ENCODE measurements at regions not wholly inside any gene's neighbourhood (a gene's known extent, or its start where the extent isn't known, plus 50 kb on each side); places are given as distances from the start of the nearest gene placed in this dataset.
A peak's percentile ranks its signal among the peaks of the same experiment; 100 is the strongest.

DNA sequence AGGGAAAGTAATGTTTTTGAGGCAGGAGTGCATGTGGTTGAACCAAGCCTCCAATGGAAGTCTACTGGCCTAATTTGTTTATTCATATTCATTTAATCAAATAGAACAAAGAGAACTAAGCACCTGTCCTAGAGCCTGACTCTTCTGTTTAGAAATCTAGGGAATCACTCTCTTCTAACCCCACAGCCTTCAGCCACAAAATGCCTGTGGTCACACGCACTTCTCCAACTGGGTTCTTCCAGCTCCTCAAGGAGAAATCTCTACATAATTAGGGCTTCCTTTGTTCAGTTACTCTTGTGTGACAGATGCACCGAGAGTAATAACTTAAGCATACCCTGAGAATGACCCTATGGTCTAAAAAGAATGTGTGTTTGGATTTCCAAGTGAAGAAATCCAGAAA is 133.7 kb upstream of the NAMPT start:
- TF ChIP-seq POLR2A (IDR thresholded peaks at IDR 0.05): no peak
- TF ChIP-seq, protein P1, sequence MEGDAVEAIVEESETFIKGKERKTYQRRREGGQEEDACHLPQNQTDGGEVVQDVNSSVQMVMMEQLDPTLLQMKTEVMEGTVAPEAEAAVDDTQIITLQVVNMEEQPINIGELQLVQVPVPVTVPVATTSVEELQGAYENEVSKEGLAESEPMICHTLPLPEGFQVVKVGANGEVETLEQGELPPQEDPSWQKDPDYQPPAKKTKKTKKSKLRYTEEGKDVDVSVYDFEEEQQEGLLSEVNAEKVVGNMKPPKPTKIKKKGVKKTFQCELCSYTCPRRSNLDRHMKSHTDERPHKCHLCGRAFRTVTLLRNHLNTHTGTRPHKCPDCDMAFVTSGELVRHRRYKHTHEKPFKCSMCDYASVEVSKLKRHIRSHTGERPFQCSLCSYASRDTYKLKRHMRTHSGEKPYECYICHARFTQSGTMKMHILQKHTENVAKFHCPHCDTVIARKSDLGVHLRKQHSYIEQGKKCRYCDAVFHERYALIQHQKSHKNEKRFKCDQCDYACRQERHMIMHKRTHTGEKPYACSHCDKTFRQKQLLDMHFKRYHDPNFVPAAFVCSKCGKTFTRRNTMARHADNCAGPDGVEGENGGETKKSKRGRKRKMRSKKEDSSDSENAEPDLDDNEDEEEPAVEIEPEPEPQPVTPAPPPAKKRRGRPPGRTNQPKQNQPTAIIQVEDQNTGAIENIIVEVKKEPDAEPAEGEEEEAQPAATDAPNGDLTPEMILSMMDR (IDR thresholded peaks at IDR 0.05): no peak
- no peak overlapping the region for H3K4me3 ChIP-seq
- intact Hi-C loops (cut with DNase I): loop anchor here (10.0 kb wide), 1 partner anchor 126 kb away; no protein-coding TSS in a partner anchor
- DNase-seq: no peak
- peak overlapping the region; percentile 61 to 86 (median 75) for H3K27ac ChIP-seq
- H3K36me3 ChIP-seq: no peaks in the 10 kb centered on the region
- no peaks in the 10 kb centered on the region for H3K27me3 ChIP-seq
- H3K4me1 ChIP-seq: peaks cover 16 to 65% (median 53%) of the 10 kb centered on the region in 3 donors
- WGBS, 2 donors: 53 to 58% methylated on average over 2 of the region's 2 CpGs
- peaks cover 0 to 15% (median 0%) of the 10 kb centered on the region in 3 donors for H3K9me3 ChIP-seq

DNA sequence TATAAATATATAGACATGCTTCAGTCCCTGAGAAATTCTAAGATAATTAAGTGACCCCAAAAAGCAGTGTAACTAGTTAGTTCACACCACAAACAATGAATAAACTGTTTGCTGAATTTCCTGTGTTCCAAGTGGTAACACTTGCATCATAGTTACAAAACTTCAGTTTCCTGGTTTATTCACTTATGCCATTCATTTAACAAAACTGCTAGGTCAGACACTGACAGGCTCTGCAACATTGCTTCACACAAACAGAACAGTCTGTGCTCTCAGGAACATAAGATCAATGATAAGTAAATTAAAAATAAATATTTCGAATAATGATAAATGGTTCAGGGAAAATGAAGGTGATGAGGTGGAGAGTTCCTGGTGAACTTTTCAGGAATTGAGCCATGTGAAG is 133.3 kb upstream of the NAMPT start:
- peaks cover 16 to 64% (median 53%) of the 10 kb centered on the region in 3 donors for H3K4me1 ChIP-seq
- H3K27ac ChIP-seq: peak overlapping the region; percentile 61 to 86 (median 76)

DNA sequence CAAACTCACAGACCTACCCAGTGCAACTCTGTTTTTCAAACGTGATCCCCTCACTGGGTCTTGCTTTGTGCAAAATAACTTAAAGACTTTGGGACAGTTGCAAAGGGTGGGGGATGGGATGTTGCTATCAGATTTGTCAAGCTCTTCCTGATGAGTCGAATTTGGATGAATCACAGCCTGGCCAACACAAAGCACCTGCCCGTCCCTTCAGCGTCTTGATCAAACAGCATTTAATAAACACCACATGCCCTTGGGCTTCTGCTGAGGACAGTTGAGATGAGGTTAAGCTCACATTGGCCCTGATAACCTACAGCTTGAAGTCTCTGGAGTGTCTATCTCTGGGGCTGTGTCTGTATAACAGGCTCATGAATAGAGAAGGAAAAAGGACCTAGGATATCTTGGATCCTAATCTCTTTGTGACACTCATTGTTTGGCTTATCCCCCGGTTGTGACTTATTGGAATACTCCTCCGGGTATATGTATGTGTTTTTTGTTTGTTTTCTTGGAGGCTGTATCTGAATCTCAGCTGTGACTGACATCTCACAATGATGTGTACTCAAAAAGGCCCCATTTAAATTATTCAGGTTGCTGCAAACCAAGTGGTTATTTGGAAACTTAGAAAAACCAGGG is 132.6 kb upstream of the NAMPT start:
- intact Hi-C loops (cut with DNase I): loop anchor here (10.0 kb wide), 1 partner anchor 127 kb away; no protein-coding TSS in a partner anchor
- H3K27ac ChIP-seq: peak overlapping the region; percentile 61 to 86 (median 76)
- H3K4me1 ChIP-seq: peaks cover 16 to 57% (median 51%) of the 10 kb centered on the region in 3 donors
- TF ChIP-seq, protein P1 (IDR thresholded peaks at IDR 0.05): no peak
- TF ChIP-seq POLR2A (IDR thresholded peaks at IDR 0.05): no peak
- 15 to 32% methylated on average over 6 of the region's 6 CpGs for WGBS, 2 donors
- no peaks in the 10 kb centered on the region for H3K36me3 ChIP-seq
- H3K4me3 ChIP-seq: no peak overlapping the region
- peaks cover 0 to 15% (median 0%) of the 10 kb centered on the region in 3 donors for H3K9me3 ChIP-seq
- H3K27me3 ChIP-seq: no peaks in the 10 kb centered on the region
- DNase-seq: no peak

More for the DNA sequence above, 133.3 kb upstream of the NAMPT start:
- Histone ChIP-seq H3K36me3 (no peaks in the 10 kb centered on the region), H3K4me3 (no peak overlapping the region), H3K27me3 (no peaks in the 10 kb centered on the region), H3K9me3 (peaks cover 0 to 15% (median 0%) of the 10 kb centered on the region in 3 donors)
- intact Hi-C loops (cut with DNase I): loop anchor here (10.0 kb wide), 1 partner anchor 127 kb away; no protein-coding TSS in a partner anchor
- no peak for DNase-seq
- 32 to 54% methylated on average over 1 of the region's 1 CpG for WGBS, 2 donors
- TF ChIP-seq, protein P1 (IDR thresholded peaks at IDR 0.05): no peak
- no peak for TF ChIP-seq POLR2A (IDR thresholded peaks at IDR 0.05)

DNA sequence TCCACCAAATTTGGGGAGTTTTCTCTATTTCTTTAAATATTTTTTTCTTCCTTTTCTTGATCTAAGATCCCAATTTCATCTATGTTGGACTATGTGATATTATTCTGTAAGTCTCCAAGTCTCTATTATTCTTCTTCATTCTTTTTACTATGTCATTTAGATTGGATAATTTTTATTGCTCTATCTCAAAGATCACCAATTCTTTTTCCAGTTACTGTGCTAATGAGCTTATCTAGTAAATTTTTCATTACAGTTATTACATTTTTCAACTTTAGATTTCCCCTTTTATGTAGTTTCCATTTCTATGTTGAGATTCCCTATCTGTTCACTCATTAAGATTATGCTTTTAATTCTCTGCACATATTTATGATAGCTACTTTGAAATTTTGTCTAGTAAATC is 131.6 kb upstream of the NAMPT start:
- intact Hi-C loops (cut with DNase I): loop anchor here (10.0 kb wide), 1 partner anchor 128 kb away; no protein-coding TSS in a partner anchor
- H3K4me3 ChIP-seq: no peak overlapping the region
- no peak for DNase-seq
- H3K36me3 ChIP-seq: no peaks in the 10 kb centered on the region
- H3K4me1 ChIP-seq: peaks cover 8 to 48% (median 42%) of the 10 kb centered on the region in 3 donors
- peaks cover 0 to 15% (median 0%) of the 10 kb centered on the region in 3 donors for H3K9me3 ChIP-seq
- TF ChIP-seq POLR2A (IDR thresholded peaks at IDR 0.05): no peak
- TF ChIP-seq, protein P1 (IDR thresholded peaks at IDR 0.05): no peak
- H3K27me3 ChIP-seq: no peaks in the 10 kb centered on the region
- no peak overlapping the region for H3K27ac ChIP-seq

DNA sequence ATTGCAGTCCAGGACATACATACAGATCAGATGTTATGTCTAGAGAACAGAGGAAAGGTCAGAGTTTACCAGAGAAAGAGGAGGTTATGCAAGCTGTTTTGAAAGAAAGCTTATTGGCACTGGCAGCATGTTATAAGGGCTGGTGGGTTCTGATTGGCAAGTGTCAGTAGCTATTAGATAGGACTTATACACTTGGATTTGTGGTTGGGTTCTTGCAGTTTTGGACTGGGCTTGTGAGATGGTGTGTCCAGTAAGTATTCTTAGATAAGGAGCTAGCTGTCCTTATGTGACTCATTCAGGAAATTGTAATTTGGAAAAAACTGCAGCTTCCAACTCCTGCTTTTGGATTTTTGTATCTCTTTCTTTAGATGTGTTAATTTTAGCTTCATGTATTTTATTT is 130.7 kb upstream of the NAMPT start:
- TF ChIP-seq POLR2A (IDR thresholded peaks at IDR 0.05): no peak
- TF ChIP-seq, protein P1 (IDR thresholded peaks at IDR 0.05): no peak
- intact Hi-C loops (cut with DNase I): loop anchor here (10.0 kb wide), 1 partner anchor 129 kb away; no protein-coding TSS in a partner anchor
- H3K36me3 ChIP-seq: no peaks in the 10 kb centered on the region
- H3K27ac ChIP-seq: no peak overlapping the region
- no peaks in the 10 kb centered on the region for H3K27me3 ChIP-seq
- no peak for DNase-seq
- peaks cover 0 to 15% (median 0%) of the 10 kb centered on the region in 3 donors for H3K9me3 ChIP-seq
- peaks cover 8 to 38% (median 32%) of the 10 kb centered on the region in 3 donors for H3K4me1 ChIP-seq
- no peak overlapping the region for H3K4me3 ChIP-seq
